ENCODE measurements at regions not wholly inside any gene's neighbourhood (a gene's known extent, or its start where the extent isn't known, plus 50 kb on each side); places are given as distances from the start of the nearest gene placed in this dataset.

DNA sequence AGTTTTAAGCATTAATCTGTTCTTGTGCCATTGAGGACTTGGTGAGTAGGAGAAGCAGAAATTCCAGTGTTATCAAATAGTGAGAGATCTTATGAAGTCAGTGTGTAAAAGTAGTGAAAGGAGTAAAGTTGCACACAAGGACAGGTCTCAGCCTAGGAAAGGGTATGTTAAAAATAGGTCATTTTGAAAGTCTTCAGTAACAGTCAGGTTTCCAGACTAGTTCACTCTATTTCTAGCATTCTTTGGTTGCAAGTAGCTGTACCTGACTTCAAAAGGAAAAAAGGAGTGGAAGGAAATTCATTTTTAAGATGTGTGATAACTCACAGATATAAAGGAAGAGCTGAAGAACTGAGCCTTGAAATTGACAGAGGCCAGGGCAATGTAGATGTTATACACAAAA lies 250.1 kb upstream of the SATB1 start:
- peak overlapping the region in 1 of 2 donors; percentile 72 for H3K27ac Mint-ChIP-seq
- ATAC-seq (no peak), DNase-seq (ENCODE audit: low spot score in 2 of 2) (no peak)
- H3K36me3 Mint-ChIP-seq = peaks cover 19 to 32% of the 10 kb centered on the region in 2 donors
- H3K9me3 Mint-ChIP-seq = peaks cover 8 to 28% of the 10 kb centered on the region in 2 donors

DNA sequence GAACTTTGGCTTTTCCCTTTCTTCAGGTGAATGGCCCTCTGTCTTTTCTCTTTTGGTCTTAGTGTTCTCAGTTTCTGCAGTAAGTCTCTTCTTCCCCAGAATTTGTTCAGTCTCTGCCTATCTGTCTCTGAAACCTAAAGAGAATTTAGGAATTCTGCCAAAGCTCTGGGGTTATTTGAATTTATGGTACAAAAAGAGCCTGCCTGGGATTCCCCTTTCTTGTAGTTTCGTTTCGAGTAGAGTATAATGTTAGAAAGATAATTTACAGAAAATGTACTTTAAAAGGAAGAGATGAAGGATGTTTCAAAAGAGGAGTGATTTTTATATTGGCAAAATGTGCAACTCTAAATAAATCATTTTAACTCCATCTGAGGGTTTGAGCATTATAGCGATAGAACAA lies 247.4 kb upstream of the SATB1 start:
- Mint-ChIP-seq H3K27ac (peak overlapping the region; percentile 58 to 74), H3K9me3 (peaks cover 4 to 27% of the 10 kb centered on the region in 2 donors), H3K36me3 (peaks cover 13 to 33% of the 10 kb centered on the region in 2 donors)
- ATAC-seq (peak in 1 of 2 donors; percentile 36), DNase-seq (ENCODE audit: low spot score in 2 of 2) (no peak)

DNA sequence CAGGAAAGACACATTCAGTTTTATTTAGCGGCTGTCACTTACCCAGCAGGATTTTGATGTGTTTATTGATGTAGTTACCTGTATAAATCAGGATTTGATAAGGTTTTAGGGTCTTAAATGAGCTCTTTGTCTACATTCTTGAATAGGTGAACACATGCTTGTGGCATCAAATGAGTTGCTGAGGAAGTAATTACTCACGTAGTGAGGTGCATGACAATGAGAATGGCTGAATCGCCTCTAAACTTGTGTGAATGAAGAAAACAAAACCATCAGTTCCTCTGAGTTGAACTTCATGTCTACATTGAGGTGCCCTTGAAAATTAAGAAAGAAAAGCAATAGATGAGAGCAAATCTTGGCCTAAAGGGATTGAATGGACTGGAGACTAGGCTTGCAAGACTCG lies 245.6 kb upstream of the SATB1 start:
- H3K9me3 Mint-ChIP-seq = peaks cover 0 to 20% of the 10 kb centered on the region in 2 donors
- peak; percentile 47 to 55 for ATAC-seq
- peaks cover 7 to 25% of the 10 kb centered on the region in 2 donors for H3K36me3 Mint-ChIP-seq
- no peak for DNase-seq (ENCODE audit: low spot score in 2 of 2)
- peak overlapping the region; percentile 3 to 61 for H3K27ac Mint-ChIP-seq

DNA sequence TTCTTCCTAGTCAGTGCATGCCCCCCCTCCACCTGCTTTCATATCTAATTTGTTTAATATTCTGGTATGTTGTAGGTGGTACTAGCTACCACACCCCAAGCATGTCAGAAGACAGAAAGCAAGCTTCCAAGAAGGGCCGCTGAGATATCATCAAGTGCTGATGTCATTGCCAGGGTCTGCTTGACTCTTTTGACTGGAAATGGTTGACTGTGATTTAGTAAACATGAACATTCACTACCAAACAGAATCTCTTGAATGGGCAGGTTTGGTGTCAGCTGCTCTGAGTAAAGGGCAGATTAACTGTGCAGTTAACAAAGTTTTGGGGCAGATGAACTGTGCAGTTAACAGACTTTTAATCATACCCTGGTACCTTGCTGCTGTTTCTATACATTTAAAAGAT lies 244.2 kb upstream of the SATB1 start:
- peaks cover 7 to 26% of the 10 kb centered on the region in 2 donors for H3K36me3 Mint-ChIP-seq
- no peak for DNase-seq (ENCODE audit: low spot score in 2 of 2)
- ATAC-seq = peak; percentile 36 to 82
- peak overlapping the region; percentile 18 to 54 for H3K27ac Mint-ChIP-seq
- H3K9me3 Mint-ChIP-seq = peaks cover 3 to 13% of the 10 kb centered on the region in 2 donors

DNA sequence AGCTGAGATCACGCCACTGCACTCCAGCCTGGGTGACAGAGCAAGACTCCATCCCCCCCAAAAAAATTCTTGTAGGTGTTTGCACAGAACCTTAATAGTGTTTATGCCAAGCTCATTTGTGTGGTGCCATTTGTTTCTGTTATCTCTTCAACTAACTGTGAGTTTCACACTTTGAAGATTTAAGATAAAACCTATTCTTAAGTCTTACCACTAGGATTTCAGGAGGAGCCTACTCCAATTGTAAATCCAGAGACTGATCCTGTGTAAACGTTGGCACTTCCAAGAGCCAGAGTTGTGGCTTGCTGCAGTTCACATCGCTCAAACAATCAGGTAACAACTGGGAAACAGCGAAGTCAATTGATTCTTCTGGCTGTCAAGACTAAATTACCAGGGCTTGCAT lies 242.4 kb upstream of the SATB1 start:
- H3K27ac Mint-ChIP-seq = no peak overlapping the region
- peaks cover 7 to 41% of the 10 kb centered on the region in 2 donors for H3K36me3 Mint-ChIP-seq
- DNase-seq (ENCODE audit: low spot score in 2 of 2) = no peak
- ATAC-seq = no peak
- H3K9me3 Mint-ChIP-seq = peaks cover 5 to 13% of the 10 kb centered on the region in 2 donors

DNA sequence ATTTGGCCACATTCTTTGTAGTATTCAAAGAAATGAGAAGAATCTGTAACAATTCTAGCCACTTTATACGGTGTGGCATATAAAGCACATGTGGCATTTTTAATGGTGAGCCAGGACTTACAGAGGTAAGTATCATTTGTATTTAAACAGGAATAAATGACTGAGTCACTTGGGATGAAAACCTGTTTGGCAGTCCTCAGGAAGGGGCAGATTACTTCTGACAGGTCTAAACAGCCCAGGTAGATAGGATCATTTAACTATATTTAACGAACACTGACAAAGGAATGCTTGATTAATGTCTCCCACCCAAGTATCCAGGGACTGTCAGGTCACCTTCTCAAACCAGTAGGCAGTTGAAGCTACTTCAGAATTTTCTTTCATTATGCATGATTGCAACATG lies 241.5 kb upstream of the SATB1 start:
- ATAC-seq = no peak
- DNase-seq (ENCODE audit: low spot score in 2 of 2) = no peak

DNA sequence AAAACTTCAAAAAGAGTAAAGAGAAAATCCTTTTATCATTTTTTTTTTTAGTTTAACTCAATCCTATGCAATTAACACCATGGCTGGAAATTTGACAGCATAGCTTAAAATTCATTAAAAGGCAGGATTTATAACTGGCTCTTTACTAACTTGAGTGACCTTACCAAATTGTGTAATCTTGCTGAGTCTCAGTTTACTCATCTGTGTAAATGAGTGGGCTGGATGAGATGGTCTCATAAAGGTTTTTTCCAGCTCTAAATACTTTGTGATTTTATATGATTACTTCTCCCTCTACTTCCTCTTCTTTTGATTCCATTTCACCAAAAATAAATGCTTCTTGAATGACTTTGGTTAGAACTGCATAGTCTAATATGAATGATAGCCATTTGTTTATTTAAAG lies 234.9 kb upstream of the SATB1 start:
- Mint-ChIP-seq H3K9me3 (peaks cover 4 to 18% of the 10 kb centered on the region in 2 donors), H3K36me3 (peaks cover 12 to 41% of the 10 kb centered on the region in 2 donors), H3K27ac (no peak overlapping the region)
- ATAC-seq (peak; percentile 46 to 73), DNase-seq (ENCODE audit: low spot score in 2 of 2) (no peak)

More for the DNA sequence above, 241.5 kb upstream of the SATB1 start:
- Mint-ChIP-seq H3K27ac (no peak overlapping the region), H3K9me3 (peaks cover 7 to 13% of the 10 kb centered on the region in 2 donors), H3K36me3 (peaks cover 10 to 49% of the 10 kb centered on the region in 2 donors)

DNA sequence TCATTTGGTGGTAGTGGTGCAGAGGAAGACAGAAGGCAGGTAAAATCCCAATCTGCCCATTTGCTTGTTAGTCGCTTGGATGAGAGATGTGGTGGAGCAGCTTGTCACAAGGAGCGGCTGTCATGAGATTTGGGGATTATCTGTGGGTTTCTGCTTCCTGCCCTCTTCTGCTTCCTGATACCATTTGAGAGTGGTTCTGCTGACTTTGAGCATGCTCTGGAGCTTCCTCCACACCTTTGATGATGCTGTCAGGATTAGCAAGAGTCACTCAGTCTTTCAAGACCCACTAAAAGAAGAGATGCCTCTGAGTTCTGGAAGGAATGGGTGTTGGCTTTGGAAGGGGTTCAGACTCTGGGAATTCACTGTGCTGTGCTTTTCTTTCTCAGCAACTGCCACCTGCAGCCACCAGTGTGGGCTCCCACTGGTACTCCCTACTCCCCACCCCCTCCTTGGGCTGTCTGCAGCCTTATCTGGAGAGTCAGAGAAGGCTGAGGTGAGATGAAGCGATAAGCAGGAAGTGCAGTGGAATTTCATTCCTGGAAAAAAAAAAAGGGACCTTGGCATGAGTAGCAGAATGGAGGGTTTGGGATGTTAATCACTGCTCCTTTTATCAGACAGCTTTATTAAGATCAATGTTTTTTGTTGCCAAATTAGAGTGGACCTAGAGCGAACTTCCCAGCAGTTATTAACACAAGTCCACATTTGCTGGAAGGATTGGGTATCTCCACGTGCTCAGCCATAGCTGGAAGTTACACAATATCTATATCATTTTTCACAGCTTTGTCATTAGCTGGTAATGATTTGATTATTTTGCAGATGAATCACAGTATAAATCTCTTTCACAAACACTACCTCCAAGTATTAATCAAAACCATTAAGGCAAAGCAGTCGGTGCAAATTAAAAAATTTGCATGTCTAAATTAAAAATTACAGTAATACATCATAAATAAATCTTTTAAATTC lies 233.0 kb upstream of the SATB1 start:
- peak overlapping the region; percentile 66 to 81 for H3K27ac Mint-ChIP-seq
- peaks cover 4 to 22% of the 10 kb centered on the region in 2 donors for H3K9me3 Mint-ChIP-seq
- ATAC-seq = peak; percentile 48 to 77
- peaks cover 12 to 42% of the 10 kb centered on the region in 2 donors for H3K36me3 Mint-ChIP-seq
- DNase-seq (ENCODE audit: low spot score in 2 of 2) = peak in 1 of 2 donors; percentile 55

DNA sequence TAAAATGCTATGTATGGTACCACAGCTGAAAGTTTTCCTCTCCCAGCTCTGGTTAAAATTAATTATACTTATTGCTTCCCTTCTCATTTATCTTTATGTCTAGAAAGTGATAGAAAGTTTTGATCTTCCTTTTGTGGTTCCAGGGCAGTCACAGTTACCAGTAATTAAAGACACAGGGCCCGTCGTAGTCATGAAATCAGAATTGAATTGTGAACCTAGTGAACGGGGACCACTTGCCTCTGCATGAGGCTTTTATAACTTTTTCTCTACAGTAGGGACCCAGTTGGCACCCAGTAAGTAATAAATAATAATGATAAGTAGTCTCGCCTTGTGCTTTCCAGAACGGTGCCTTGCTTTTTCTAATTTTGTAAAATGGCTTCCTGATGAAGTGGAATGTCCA lies 231.7 kb upstream of the SATB1 start:
- no peak for DNase-seq (ENCODE audit: low spot score in 2 of 2)
- H3K9me3 Mint-ChIP-seq = peaks cover 5 to 26% of the 10 kb centered on the region in 2 donors
- ATAC-seq = peak; percentile 4 to 44
- peaks cover 17 to 42% of the 10 kb centered on the region in 2 donors for H3K36me3 Mint-ChIP-seq
- peak overlapping the region; percentile 66 to 81 for H3K27ac Mint-ChIP-seq

DNA sequence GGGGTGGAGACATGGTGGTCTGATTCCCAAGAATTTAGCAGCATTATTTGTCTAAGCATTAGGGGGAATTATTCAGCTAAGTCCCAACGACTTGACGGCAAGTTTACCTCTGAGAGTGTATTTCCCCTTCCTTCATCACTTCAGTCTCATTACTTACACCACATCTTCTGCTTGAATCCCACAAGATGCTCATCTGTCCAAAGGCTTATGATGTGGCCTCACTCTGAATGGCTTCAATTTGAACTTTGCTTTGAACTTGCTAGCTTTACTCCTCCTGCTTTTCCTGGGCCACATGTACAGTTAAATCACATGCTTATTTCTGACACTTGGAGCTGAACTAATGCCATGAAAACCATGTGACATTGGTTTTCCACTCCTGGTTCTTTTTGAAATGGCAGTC lies 231.3 kb upstream of the SATB1 start:
- Mint-ChIP-seq H3K9me3 (peaks cover 9 to 21% of the 10 kb centered on the region in 2 donors), H3K27ac (peak overlapping the region; percentile 53 to 81), H3K36me3 (peaks cover 17 to 42% of the 10 kb centered on the region in 2 donors)
- DNase-seq (ENCODE audit: low spot score in 2 of 2) = no peak
- peak; percentile 58 to 75 for ATAC-seq

DNA sequence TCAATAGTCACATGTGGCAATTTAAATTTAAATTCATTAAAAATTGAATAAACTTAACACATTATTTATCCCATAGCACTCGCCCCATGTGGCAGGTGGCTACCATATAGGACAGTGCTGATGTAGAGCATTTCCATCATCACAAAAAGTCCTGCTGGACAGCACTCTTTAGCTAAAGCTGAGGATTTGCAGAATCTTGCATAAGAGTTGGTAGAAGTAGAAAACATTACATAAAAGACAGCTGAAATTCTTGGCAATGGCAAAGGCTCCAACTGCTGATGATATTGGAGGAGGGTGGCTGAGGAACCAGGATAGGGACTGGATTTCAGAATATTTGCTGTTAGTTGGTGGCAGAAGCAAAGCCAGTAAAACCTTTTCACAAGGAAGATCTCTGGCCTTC lies 230.7 kb upstream of the SATB1 start:
- DNase-seq (ENCODE audit: low spot score in 2 of 2) (no peak), ATAC-seq (no peak)
- Mint-ChIP-seq H3K36me3 (peaks cover 13 to 38% of the 10 kb centered on the region in 2 donors), H3K9me3 (peaks cover 6 to 15% of the 10 kb centered on the region in 2 donors), H3K27ac (peak overlapping the region in 1 of 2 donors; percentile 81)

DNA sequence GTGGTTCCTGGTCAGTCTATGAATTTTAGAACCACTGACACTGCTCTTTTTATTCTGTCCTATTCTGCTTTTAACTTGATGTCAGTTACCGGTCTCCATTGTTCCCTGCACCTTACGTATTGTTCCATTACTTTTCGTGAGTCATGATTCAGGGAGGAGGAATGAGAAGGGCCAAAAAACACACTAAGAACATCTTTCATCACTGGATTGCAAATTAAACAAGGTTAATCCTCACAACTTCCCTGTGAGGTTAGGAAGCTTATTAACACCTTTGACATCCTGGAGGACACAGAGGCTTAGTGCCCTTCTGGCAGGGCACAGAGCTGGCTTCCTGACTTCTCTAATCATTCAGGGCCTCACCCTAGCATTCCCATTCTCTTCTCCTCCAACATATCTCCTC lies 227.6 kb upstream of the SATB1 start:
- ATAC-seq (no peak), DNase-seq (ENCODE audit: low spot score in 2 of 2) (no peak)
- no peak overlapping the region for H3K27ac Mint-ChIP-seq
- H3K36me3 Mint-ChIP-seq = peaks cover 12 to 37% of the 10 kb centered on the region in 2 donors
- H3K9me3 Mint-ChIP-seq = peaks cover 9 to 14% of the 10 kb centered on the region in 2 donors

DNA sequence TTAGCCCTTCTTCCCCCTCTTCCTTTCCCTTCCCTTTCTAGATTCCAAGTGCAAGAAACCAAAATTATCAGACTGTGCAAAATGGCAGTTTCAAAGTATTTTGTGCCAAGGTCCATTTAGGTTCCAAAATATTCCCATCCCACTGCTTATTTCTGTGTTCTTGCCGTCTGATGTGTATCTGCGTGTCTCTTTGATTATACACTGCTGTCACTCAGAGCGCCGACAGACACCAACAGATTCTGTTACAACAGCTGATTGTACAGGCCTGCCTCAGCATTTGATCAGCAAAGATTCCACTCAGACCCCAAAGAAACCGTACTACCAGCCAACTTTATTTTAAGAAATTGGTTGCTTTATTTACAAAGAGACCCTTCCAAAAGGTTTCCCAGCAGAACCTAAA lies 225.6 kb upstream of the SATB1 start:
- Mint-ChIP-seq H3K9me3 (peaks cover 14% of the 10 kb centered on the region in 2 donors), H3K27ac (peak overlapping the region; percentile 96 to 98), H3K36me3 (peaks cover 12 to 49% of the 10 kb centered on the region in 2 donors)

DNA sequence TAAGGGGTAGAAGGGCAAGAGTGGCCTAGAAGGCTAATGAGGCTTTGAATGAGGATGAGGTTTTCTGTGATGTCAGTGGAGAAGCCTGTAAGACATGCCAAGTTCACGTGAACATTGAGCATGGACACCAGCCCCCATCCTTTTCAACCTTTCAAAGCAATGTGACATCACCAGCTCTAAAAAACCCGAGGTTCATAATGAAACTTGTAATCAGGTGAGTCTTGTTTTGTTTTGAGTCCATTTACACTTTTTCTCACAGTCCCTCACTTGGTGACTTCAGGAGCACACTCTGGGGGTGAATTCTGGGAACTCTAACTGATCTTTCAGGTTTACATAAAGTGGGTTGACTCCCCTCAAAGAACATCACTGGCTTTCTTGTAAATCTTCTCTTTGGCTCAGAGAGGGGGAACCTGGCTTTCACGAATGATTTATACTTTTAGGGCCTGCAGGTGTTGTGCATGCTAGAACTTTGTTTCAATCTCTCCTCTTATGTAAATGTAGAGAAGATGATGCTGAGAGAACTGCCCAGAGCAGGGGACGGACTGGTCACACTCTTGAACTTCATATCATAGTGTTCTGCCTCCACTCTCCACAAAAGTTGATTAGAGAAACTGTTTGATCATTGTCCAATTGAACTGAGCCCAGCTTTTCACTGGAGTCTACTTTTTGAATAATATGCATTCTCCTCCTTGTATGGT lies 224.7 kb upstream of the SATB1 start:
- ATAC-seq (peak; percentile 86), DNase-seq (ENCODE audit: low spot score in 2 of 2) (peak; percentile 58 to 67)
- H3K9me3 Mint-ChIP-seq = peaks cover 17 to 18% of the 10 kb centered on the region in 2 donors
- H3K36me3 Mint-ChIP-seq = peaks cover 17 to 54% of the 10 kb centered on the region in 2 donors
- peak overlapping the region; percentile 96 to 98 for H3K27ac Mint-ChIP-seq

More for the DNA sequence above, 225.6 kb upstream of the SATB1 start:
- no peak for DNase-seq (ENCODE audit: low spot score in 2 of 2)
- no peak for ATAC-seq

DNA sequence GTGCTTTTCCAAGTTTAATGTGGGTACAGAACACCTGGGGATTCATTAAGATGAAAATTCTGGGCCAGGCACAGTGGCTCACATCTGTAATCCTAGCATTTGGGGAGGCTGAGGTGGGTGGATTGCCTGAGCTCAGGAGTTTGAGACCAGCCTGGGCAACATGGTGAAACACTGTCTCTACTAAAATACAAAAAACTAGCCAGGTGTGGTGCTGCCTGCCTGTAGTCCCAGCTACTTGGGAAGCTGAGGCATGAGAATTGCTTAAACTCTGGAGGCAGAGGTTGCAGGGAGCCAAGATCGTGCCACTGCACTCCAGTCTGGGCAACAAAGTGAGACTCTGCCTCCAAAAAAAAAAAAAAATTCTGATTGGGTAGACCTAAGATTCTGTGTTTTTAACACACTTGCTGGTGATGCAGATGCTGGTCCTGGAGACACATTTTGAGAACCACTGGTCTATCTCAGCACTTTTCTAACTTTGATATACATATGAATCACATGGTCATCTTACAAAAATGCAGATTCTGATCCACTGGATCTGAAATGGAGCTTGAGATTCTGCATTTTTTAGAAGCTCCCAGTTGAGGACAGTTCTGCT lies 223.8 kb upstream of the SATB1 start:
- peaks cover 25 to 56% of the 10 kb centered on the region in 2 donors for H3K36me3 Mint-ChIP-seq
- H3K9me3 Mint-ChIP-seq = peaks cover 19 to 21% of the 10 kb centered on the region in 2 donors
- peak; percentile 4 to 7 for ATAC-seq
- no peak for DNase-seq (ENCODE audit: low spot score in 2 of 2)
- peak overlapping the region; percentile 93 to 98 for H3K27ac Mint-ChIP-seq

DNA sequence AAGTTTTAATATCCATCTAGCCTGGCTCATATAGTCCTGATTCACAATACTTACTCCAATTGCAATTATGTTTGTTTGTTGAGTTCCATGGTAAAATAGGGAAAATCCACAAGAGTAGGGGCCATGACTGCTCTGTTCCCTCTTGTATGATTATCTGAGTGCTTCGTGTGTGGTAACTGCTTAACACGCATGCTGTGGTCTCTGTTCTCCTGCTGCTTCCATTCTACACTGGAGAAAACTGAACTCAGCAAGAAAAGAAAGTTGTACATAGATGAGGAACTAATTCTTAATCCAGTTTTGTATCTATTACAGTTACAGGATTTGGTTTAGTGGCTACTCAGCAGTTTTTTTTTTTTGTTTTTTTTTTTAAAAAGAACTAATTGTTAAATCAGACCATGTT lies 223.0 kb upstream of the SATB1 start:
- Mint-ChIP-seq H3K9me3 (peaks cover 16 to 21% of the 10 kb centered on the region in 2 donors), H3K36me3 (peaks cover 27 to 57% of the 10 kb centered on the region in 2 donors), H3K27ac (peak overlapping the region; percentile 41 to 98)
- no peak for ATAC-seq
- DNase-seq (ENCODE audit: low spot score in 2 of 2) = no peak

Measured in activated naive CD4-positive, alpha-beta T cell treated with anti-CD3 and anti-CD28 coated beads, Interleukin-2, amount 50 U/mL, for 72 hours (primary cell).